Panc1 (cell line): ENCODE measurements at regions not wholly inside any gene's neighbourhood (a gene's known extent, or its start where the extent isn't known, plus 50 kb on each side); places are given as distances from the start of the nearest gene placed in this dataset.

Experiments
- ATAC-seq: fragments of 200-7000 bp; cut with Tn5 transposase; 2 replicates; pipeline ENCODE4 v1.9.1; 2020; ENCODE audit warnings: mild to moderate bottlenecking, moderate library complexity
- BruUV-seq: library from RNA; stranded (reverse); fragments of 400-500 nt; replicated peaks from 2 replicates; lab custom pipeline; 2021; lab: Mats Ljungman, UMichigan
- CTCF ChIA-PET: fragments of 300-600 bp; sonication (Branson Sonifier 250); formaldehyde crosslinking; loops from one replicate; lab custom pipeline; 2022; ENCODE audit warnings: antibody characterized with exemption; lab: Charles Lee
- POLR2A ChIA-PET: fragments of 300-600 bp; sonication (Branson Sonifier 250); formaldehyde crosslinking; loops from one replicate; lab custom pipeline; 2022; ENCODE audit warnings: antibody characterized with exemption; lab: Charles Lee
- DNase-seq: peaks from one replicate; pipeline ENCODE4 v3.0.0-alpha.2; 2010; ENCODE audit warnings: low read depth, low spot score
- H3K27ac ChIP-seq: 2 replicates; pipeline ENCODE4 v1.5.1; 2011; ENCODE audit warnings: mild to moderate bottlenecking, low read length, inconsistent platforms
- H3K27me3 ChIP-seq: fragments of 200-500 bp; sonication (Bioruptor generic); 2 replicates; pipeline ENCODE4 v1.6.0; 2014; ENCODE audit warnings: low read length, inconsistent platforms; ENCODE audit not compliant: control insufficient read depth, insufficient read depth
- H3K36me3 ChIP-seq: fragments of 200-500 bp; sonication (Bioruptor generic); 2 replicates; pipeline ENCODE4 v1.5.1; 2014; ENCODE audit warnings: inconsistent platforms, mild to moderate bottlenecking, low read length, moderate library complexity; ENCODE audit not compliant: control insufficient read depth, insufficient read depth
- H3K4me1 ChIP-seq: 2 replicates; pipeline ENCODE4 v1.5.1; 2011; ENCODE audit warnings: inconsistent platforms, mild to moderate bottlenecking, low read length, moderate library complexity; ENCODE audit not compliant: control insufficient read depth, insufficient read depth
- H3K4me3 ChIP-seq, 2 experiments: 2 replicates each; pipeline ENCODE4 v1.5.1; 2011 to 2012; ENCODE audit warnings: low read depth in 2 of 2, low read length in 2 of 2, mild to moderate bottlenecking in 2 of 2, inconsistent platforms in 1 of 2, moderate library complexity in 1 of 2
- H3K9me3 ChIP-seq: fragments of 200-500 bp; sonication (Bioruptor generic); 2 replicates; pipeline ENCODE4 v1.5.1; 2014; ENCODE audit warnings: low read depth, mild to moderate bottlenecking, inconsistent platforms, low read length, moderate library complexity; ENCODE audit not compliant: control insufficient read depth, insufficient read depth
- CTCF ChIP-seq: fragments of 450-650 bp; IDR thresholded peaks from 2 replicates; pipeline ENCODE4 v1.5.1; 2017; ENCODE audit warnings: mild to moderate bottlenecking
- POLR2AphosphoS5 ChIP-seq: IDR thresholded peaks from 2 replicates; pipeline ENCODE4 v1.6.1; 2012; ENCODE audit warnings: mild to moderate bottlenecking, low read depth, low read length, moderate library complexity
- REST ChIP-seq, 2 experiments: IDR thresholded peaks; 2 replicates each; pipeline ENCODE4 v1.6.1; 2011 to 2012; ENCODE audit warnings: low read depth in 2 of 2, control low read depth in 1 of 2, low read length in 1 of 2, mild to moderate bottlenecking in 1 of 2, moderate library complexity in 1 of 2; ENCODE audit not compliant: insufficient read depth in 1 of 2
- SIN3A ChIP-seq: IDR thresholded peaks from 2 replicates; pipeline ENCODE4 v1.6.1; 2012; ENCODE audit warnings: low read depth, mild to moderate bottlenecking, low read length, moderate library complexity, borderline replicate concordance; ENCODE audit not compliant: insufficient read depth
- TCF7L2 ChIP-seq: IDR thresholded peaks from 2 replicates; pipeline ENCODE4 v1.6.1; 2011; ENCODE audit warnings: mild to moderate bottlenecking, low read depth, low read length, inconsistent platforms
- in situ Hi-C: cut with HindIII; loops from 2 replicates; pipeline ENCODE4 v1.10.0; 2016; ENCODE audit warnings: low sequenced_read_pairs, low pct_unique_long_range_greater_than_20kb
- intact Hi-C: fragments of 100-400 bp; cut with micrococcal nuclease; formaldehyde crosslinking; loops from one replicate; pipeline ENCODE4 v1.10.0; 2022; ENCODE audit not compliant: unreplicated experiment

DNA sequence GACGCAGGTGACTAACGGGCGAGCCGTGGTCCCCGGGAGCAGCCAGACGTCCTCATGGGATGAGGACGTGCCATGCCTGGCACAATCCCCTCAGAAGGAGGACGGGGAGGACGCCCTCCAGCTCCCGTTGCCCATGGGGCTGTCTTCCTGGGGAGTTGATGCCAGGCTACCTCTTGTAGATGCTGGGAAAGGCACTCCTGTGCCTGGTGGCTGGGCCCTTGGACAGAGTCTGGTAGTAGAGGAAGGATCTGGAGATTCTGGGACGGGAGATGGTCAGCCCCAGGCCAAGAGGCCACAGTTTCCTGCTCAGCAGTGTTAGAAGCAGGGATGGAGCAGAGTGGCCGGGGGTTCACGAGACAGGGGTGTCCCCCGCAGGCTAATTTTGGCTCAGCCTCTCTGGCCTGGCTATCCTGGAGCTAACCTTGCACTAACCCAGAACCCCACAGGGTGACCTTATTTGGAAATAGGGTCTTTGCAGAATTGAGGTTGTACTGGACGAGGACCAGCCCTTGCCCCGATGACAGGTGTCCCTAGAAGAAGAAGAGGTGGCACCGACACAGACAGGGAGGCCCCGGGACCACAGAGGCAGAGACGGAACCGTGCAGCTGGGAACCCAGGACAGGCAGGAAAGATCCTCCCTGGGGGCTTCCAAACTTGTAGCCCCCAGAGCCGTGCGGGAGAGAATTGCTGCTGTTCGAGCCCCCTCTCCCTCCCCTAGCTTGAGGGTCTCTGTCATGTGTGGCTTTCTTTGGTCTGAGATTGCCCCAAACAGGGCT, 50.1 kb upstream of the ADRA2C start:
- intact Hi-C loops (no loop called here), in situ Hi-C loops (no loop called here)
- H3K27ac ChIP-seq, result no peak overlapping the region
- POLR2A ChIA-PET, result no interaction called here
- TF ChIP-seq POLR2AphosphoS5 (no peak), SIN3A (no peak), TCF7L2 (no peak), REST (IDR thresholded peaks at IDR 0.05; ENCODE audit: insufficient read depth in 1 of 2, low read depth in 2 of 2, low read length in 1 of 2) (no peak), CTCF (no peak)
- no peaks in the 10 kb centered on the region for H3K4me1 ChIP-seq
- no peaks in the 10 kb centered on the region for H3K36me3 ChIP-seq
- CTCF ChIA-PET, result no interaction called here
- ATAC-seq (no peak), DNase-seq (no peak)
- no peaks in the 10 kb centered on the region for H3K9me3 ChIP-seq
- no peak overlapping the region for H3K4me3 ChIP-seq
- no TSS peak for BruUV-seq
- no peaks in the 10 kb centered on the region for H3K27me3 ChIP-seq

DNA sequence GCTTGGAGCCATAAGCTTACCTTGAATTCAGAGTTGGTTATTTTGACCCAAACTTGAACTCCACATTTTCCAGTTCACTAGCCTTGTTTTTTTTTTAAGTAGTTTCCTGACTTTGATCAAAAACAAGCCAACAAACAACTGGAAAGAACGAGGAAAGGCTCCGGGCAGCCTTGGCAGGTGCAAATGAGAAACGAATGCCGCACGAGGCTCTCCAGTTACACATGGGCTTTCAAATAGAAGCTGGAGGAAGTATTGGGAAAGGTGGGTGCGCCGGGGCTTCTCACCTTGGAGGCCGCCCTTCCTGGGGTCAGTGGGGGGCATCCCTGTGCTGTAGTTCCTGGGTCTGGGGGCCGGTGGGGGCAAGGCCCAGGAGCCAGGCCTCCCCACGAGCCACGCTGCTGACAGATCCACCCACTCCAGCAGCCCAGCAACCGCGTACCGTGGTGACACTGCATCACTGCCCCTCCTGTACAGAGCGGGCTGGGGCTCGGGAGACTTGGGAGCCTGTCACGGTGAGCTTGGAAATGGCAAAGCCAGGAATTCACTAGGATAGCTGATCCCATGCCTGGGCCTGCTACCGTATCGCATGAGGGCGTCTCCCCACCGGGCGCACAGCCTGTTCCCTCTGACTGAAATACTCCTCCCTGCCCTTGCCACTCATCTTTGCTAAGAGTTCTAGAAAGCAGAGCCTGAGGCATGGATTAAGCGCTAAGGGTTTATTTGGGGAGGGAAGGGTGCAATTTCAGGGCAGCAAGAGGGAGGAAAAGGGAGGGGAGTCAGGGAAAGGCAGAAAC, 50.9 kb upstream of the ADRA2C start:
- no peak overlapping the region for H3K4me3 ChIP-seq
- no TSS peak for BruUV-seq
- H3K27ac ChIP-seq, result no peak overlapping the region
- H3K4me1 ChIP-seq, result no peaks in the 10 kb centered on the region
- no peak for TF ChIP-seq POLR2AphosphoS5
- no peaks in the 10 kb centered on the region for H3K9me3 ChIP-seq
- ATAC-seq, result no peak
- in situ Hi-C loops, result no loop called here
- ChIA-PET POLR2A (no interaction called here), CTCF (no interaction called here)
- no peaks in the 10 kb centered on the region for H3K36me3 ChIP-seq
- intact Hi-C loops, result no loop called here
- DNase-seq, result no peak
- no peaks in the 10 kb centered on the region for H3K27me3 ChIP-seq

DNA sequence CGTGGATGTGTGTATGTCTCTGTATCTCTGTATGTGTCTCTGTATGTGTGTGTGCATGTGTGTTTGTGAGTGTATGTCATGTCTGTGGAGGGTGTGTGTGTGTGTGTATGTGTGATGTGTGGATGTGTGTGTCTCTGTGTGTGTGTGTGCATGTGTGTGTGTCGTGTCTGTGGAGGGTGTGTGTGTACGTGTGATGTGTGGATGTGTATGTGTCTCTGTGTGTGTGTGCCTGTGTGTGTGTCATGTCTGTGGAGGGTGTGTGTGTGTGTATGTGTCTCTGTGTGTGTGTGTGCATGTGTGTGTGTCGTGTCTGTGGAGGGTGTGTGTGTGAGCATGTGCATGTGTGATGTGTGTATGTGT, 51.6 kb upstream of the ADRA2C start:
- Histone ChIP-seq H3K27ac (no peak overlapping the region), H3K27me3 (no peaks in the 10 kb centered on the region), H3K4me1 (no peaks in the 10 kb centered on the region), H3K36me3 (no peaks in the 10 kb centered on the region), H3K9me3 (no peaks in the 10 kb centered on the region), H3K4me3 (no peak overlapping the region)
- ATAC-seq (no peak), DNase-seq (no peak)
- BruUV-seq, result no TSS peak
- intact Hi-C loops, result no loop called here
- ChIA-PET POLR2A (no interaction called here), CTCF (no interaction called here)
- TF ChIP-seq SIN3A (no peak), CTCF (no peak), POLR2AphosphoS5 (no peak), TCF7L2 (no peak), REST (IDR thresholded peaks at IDR 0.05; ENCODE audit: insufficient read depth in 1 of 2, low read depth in 2 of 2, low read length in 1 of 2) (no peak)
- in situ Hi-C loops, result no loop called here
